Aorta (tissue), 5 donors: ENCODE measurements at regions not wholly inside any gene's neighbourhood (a gene's known extent, or its start where the extent isn't known, plus 50 kb on each side); places are given as distances from the start of the nearest gene placed in this dataset.
"Not testable (repeated sequence)": the region's sequence is repeated elsewhere in the genome, so short reads cannot be mapped to it uniquely, and the experiment has no call there.

Experiments used
- ATAC-seq: fragments of 200-7000 bp; cut with Tn5 transposase; one replicate; pipeline ENCODE4 v1.9.1; 2022; ENCODE audit warnings: moderate library complexity; ENCODE audit not compliant: low FRiP score
- DNase-seq, 2 donors: peaks; one replicate each; pipeline ENCODE4 v3.0.0-alpha.2; 2020
- H3K27ac ChIP-seq, 2 donors: one replicate each; pipeline ENCODE4 v1.5.1; 2013; ENCODE audit warnings: low read length in 2 of 2, mild to moderate bottlenecking in 2 of 2, moderate library complexity in 2 of 2, control low read depth in 1 of 2, inconsistent platforms in 1 of 2, low read depth in 1 of 2
- H3K27me3 ChIP-seq, 2 donors: one replicate each; pipeline ENCODE4 v1.6.1; 2013; ENCODE audit warnings: control low read depth in 1 of 2, low read length in 1 of 2, mild to moderate bottlenecking in 1 of 2, moderate library complexity in 1 of 2; ENCODE audit not compliant: insufficient read depth in 2 of 2, control insufficient read depth in 1 of 2
- H3K36me3 ChIP-seq, 2 donors: one replicate each; pipeline ENCODE4 v1.6.1; 2013; ENCODE audit warnings: control low read depth in 1 of 2, low read length in 1 of 2, mild to moderate bottlenecking in 1 of 2; ENCODE audit not compliant: insufficient read depth in 2 of 2, control insufficient read depth in 1 of 2
- H3K4me1 ChIP-seq, 2 donors: one replicate each; pipeline ENCODE4 v1.6.1; 2013; ENCODE audit warnings: low read length in 2 of 2, control low read depth in 1 of 2, mild to moderate bottlenecking in 1 of 2, moderate library complexity in 1 of 2; ENCODE audit not compliant: insufficient read depth in 2 of 2, control insufficient read depth in 1 of 2
- H3K4me3 ChIP-seq, 2 donors: one replicate each; pipeline ENCODE4 v1.5.1; 2013; ENCODE audit warnings: low read length in 2 of 2, control low read depth in 1 of 2, mild to moderate bottlenecking in 1 of 2
- H3K9me3 ChIP-seq: one replicate; pipeline ENCODE4 v1.6.1; 2013; ENCODE audit warnings: mild to moderate bottlenecking, low read length; ENCODE audit not compliant: control insufficient read depth
- WGBS, 2 donors: extraction: QIAGEN DNeasy Blood & Tissue Kit; methylation state at CpG; one replicate each; pipeline ENCODE4 v1.1.7; 2013; 5-methylcytosine and 5-hydroxymethylcytosine counted together
- intact Hi-C, 2 donors: fragments of 100-400 bp; cut with DNase I; formaldehyde crosslinking; loops; one replicate each; pipeline versions ENCODE4 v1.14.2 to v1.15.0; 2022
- donor health status: healthy with polysubstance abuse.
- donor health status: Bipolar disorder and iron deficiency.
- donor health status: DM: no; HTN: no; CAD: no.
- donor health status: DM: no; HTN: no; CAD: no.
- donor health status: DM: yes; HTN: yes; CAD: no.

- intact Hi-C loops: no loop called here
- H3K27ac ChIP-seq: no peak overlapping the region
Measured at GRCh38 chr6:109253366-109253765, 128.9 kb downstream of the CD164 start.

GRCh38 chr6:109252261-109253041 lies 129.8 kb downstream of the CD164 start:
- intact Hi-C loops: no loop called here
- no peaks in the 10 kb centered on the region for H3K9me3 ChIP-seq
- DNase-seq: no peak
- H3K4me1 ChIP-seq: no peaks in the 10 kb centered on the region
- no peaks in the 10 kb centered on the region for H3K36me3 ChIP-seq
- no peak overlapping the region for H3K4me3 ChIP-seq
- ATAC-seq: peak; percentile 60
- no peak overlapping the region for H3K27ac ChIP-seq
- WGBS, 2 donors: 24 to 55% methylated on average over 3 of the region's 3 CpGs
- H3K27me3 ChIP-seq: no peaks in the 10 kb centered on the region

More at GRCh38 chr6:109253366-109253765, 128.9 kb downstream of the CD164 start:
- ATAC-seq (no peak), DNase-seq (no peak)
- no peaks in the 10 kb centered on the region for H3K27me3 ChIP-seq
- H3K36me3 ChIP-seq: no peaks in the 10 kb centered on the region
- no peaks in the 10 kb centered on the region for H3K4me1 ChIP-seq
- H3K4me3 ChIP-seq: no peak overlapping the region
- H3K9me3 ChIP-seq: no peaks in the 10 kb centered on the region

GRCh38 chr6:109251839-109252238 lies 130.4 kb downstream of the CD164 start:
- H3K27me3 ChIP-seq: no peaks in the 10 kb centered on the region
- no peak for DNase-seq
- H3K4me1 ChIP-seq: no peaks in the 10 kb centered on the region
- no peak for ATAC-seq
- H3K27ac ChIP-seq: no peak overlapping the region
- intact Hi-C loops: no loop called here
- H3K4me3 ChIP-seq: no peak overlapping the region
- no peaks in the 10 kb centered on the region for H3K9me3 ChIP-seq
- no peaks in the 10 kb centered on the region for H3K36me3 ChIP-seq

GRCh38 chr6:109250544-109251156 lies 131.6 kb downstream of the CD164 start:
- intact Hi-C loops, DNase-seq, H3K27me3 ChIP-seq, H3K27ac ChIP-seq, H3K4me1 ChIP-seq, ATAC-seq, H3K4me3 ChIP-seq, H3K9me3 ChIP-seq, H3K36me3 ChIP-seq: not testable (repeated sequence)
- 85 to 93% methylated on average over 5 to 23 of the region's 32 CpGs for WGBS, 2 donors

GRCh38 chr6:109243863-109244825 lies 138.1 kb downstream of the CD164 start:
- Histone ChIP-seq H3K27me3 (no peaks in the 10 kb centered on the region), H3K36me3 (no peaks in the 10 kb centered on the region), H3K4me3 (no peak overlapping the region), H3K27ac (no peak overlapping the region), H3K4me1 (peaks cover 1 to 5% of the 10 kb centered on the region in 2 donors), H3K9me3 (no peaks in the 10 kb centered on the region)
- intact Hi-C loops: no loop called here
- ATAC-seq: no peak
- no peak for DNase-seq
- 90% methylated on average over 7 of the region's 7 CpGs for WGBS, 2 donors

GRCh38 chr6:109242925-109243324 lies 139.3 kb downstream of the CD164 start:
- no peaks in the 10 kb centered on the region for H3K9me3 ChIP-seq
- ATAC-seq (no peak), DNase-seq (no peak)
- 79 to 84% methylated on average over 3 of the region's 3 CpGs for WGBS, 2 donors
- no peaks in the 10 kb centered on the region for H3K36me3 ChIP-seq
- peaks cover 1 to 6% of the 10 kb centered on the region in 2 donors for H3K4me1 ChIP-seq
- no peak overlapping the region for H3K4me3 ChIP-seq
- intact Hi-C loops: no loop called here
- H3K27ac ChIP-seq: no peak overlapping the region
- no peaks in the 10 kb centered on the region for H3K27me3 ChIP-seq

- no peak for DNase-seq
- H3K27me3 ChIP-seq: no peaks in the 10 kb centered on the region
- intact Hi-C loops: no loop called here
- no peaks in the 10 kb centered on the region for H3K9me3 ChIP-seq
- H3K4me3 ChIP-seq: no peak overlapping the region
- H3K36me3 ChIP-seq: no peaks in the 10 kb centered on the region
- no peak for ATAC-seq
- peaks cover 1 to 6% of the 10 kb centered on the region in 2 donors for H3K4me1 ChIP-seq
- WGBS, 2 donors: 82 to 89% methylated on average over 2 of the region's 2 CpGs
- no peak overlapping the region for H3K27ac ChIP-seq
Measured at GRCh38 chr6:109242029-109242428, 140.2 kb downstream of the CD164 start.

- Histone ChIP-seq H3K4me1 (peaks cover 1 to 6% of the 10 kb centered on the region in 2 donors), H3K4me3 (no peak overlapping the region), H3K27me3 (no peaks in the 10 kb centered on the region), H3K36me3 (no peaks in the 10 kb centered on the region), H3K9me3 (no peaks in the 10 kb centered on the region), H3K27ac (no peak overlapping the region)
- no peak for DNase-seq
- no peak for ATAC-seq
- intact Hi-C loops: no loop called here
- 95 to 97% methylated on average over 2 of the region's 2 CpGs for WGBS, 2 donors
Measured at GRCh38 chr6:109241199-109241598, 141.1 kb downstream of the CD164 start.
